Right lung (tissue), 2 donors: ENCODE measurements at regions not wholly inside any gene's neighbourhood (a gene's known extent, or its start where the extent isn't known, plus 50 kb on each side); places are given as distances from the start of the nearest gene placed in this dataset.
"Not testable (repeated sequence)": the region's sequence is repeated elsewhere in the genome, so short reads cannot be mapped to it uniquely, and the experiment has no call there.

Experiments
- DNase-seq, 2 donors: peaks; one replicate each; pipeline ENCODE4 v3.0.0-alpha.2; 2013

- DNase-seq, result not testable (repeated sequence)
Observed at GRCh38 chr5:115691814-115692213, 66.0 kb upstream of the TMED7 start.

DNA sequence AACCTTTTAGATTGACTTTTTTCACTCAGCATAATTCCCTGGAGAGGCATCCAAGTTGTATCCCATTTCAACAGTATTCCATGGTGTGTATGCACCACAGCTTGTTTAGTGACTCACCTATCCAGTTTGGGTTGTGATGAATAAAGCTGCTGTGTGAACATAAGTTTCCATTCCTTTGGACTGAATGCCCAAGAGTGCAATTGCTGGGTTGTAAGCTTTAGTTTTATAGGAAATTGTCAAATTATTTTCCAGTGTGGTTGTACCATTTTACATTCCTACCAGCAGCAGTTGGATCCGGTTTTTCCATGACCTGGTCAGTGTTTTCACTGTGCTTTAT, 60.9 kb upstream of the TMED7 start:
- no peak for DNase-seq

DNA sequence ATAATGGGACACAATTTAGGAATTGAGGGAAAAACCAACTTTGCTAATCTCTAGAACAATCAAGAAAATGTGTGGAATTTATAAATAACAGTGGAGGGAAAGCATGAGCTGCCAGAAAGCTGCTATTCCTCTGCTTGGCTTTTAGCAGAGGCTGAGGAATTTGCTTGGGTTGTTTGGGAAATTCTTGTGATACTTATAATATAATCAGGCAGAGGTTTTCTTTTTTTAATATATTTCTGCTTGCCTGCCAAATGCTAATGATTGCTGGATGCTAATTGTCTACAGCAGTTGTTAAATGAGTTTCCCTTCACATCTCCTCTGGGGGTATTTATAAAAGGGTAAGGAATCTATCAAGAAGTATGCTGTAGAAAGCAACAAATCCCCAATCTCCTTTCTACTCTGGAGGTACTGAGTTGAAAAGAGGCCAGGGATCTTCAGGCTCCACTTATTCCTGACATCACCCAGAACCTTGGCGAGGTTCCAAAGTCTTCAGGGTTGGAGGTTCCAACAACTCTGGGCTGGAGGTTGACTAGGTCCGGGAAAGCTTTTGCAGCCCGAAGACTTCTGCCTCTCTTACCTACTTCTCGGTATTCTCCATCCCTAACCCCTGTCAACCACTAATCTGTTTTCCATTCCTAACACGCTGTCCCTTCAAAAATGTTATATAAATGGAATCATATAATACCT, 60.4 kb upstream of the TMED7 start:
- peak in 1 of 2 donors; percentile 32 for DNase-seq

DNA sequence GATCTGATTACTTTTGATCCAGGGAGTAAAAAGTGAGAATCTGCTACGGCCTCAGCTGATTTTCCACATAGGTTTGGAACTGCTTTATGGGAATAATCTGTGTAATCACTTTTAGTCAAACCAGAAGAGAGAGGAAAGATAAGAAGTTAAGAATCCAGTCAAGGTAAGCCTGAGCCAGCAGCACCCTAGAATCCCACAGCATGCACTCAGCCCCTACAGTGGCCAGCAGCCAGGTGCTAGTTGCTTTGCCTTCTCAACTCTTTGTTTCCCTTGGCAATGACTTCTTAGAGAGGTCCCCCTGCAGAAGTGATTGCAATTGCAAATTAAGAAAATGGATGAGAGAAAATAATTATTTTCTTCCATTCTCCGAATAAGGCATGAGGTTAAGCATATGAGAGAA, 59.7 kb upstream of the TMED7 start:
- no peak for DNase-seq

DNA sequence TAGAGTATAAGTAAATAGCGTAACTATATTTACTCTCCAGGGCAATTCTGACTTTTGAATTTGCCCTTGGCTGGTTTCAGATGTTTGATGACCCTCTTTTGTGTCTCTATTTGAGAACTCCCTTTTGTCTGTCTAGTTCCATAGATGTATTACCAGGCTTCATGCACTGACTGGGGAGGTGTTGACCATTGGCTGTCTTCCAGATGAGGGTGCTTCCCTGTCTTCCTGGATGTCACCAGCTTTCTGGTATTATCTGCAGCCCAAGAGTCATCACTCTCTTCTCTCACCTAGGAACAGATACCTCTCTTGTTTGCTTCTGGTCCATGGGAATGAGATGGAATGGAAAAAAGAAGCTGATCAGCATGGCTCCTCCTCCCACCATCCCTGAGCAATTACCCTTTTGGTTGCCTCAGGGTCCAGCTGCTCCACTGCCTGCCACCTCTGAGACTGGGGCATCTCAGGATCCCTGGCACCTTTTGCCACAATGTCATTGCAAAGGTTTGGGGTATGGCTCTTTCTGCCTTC, 58.7 kb upstream of the TMED7 start:
- no peak for DNase-seq

DNA sequence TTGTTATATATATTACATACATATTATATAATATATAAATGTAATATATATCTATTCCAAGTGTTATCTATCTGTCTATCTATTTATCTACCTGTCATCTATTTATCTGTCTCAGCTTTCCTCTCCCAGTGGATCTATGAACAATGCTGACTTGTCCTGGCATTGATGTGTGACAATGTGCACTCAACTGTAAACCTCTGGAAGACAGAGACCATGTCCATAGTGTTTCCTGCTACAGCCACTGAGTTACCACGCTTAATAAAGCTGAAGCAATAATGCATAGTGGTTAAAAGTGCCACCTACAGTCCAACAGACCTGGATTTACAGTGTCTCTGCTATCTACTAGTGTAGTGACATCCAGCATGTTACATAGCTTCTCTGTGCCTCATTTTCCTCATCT, 57.2 kb upstream of the TMED7 start:
- no peak for DNase-seq
